Tibial nerve (tissue), 4 donors: ENCODE measurements at regions not wholly inside any gene's neighbourhood (a gene's known extent, or its start where the extent isn't known, plus 50 kb on each side); places are given as distances from the start of the nearest gene placed in this dataset.

Experiments
- DNase-seq, 2 donors: peaks; one replicate each; pipeline ENCODE4 v3.0.0-alpha.2; 2019; ENCODE audit warnings: low spot score in 2 of 2
- H3K27ac ChIP-seq, 4 donors: fragments of 200-600 bp; sonication (generic) in 3 of 4; one replicate each; pipeline ENCODE4 v1.5.1; 2017 to 2019; ENCODE audit warnings: mild to moderate bottlenecking in 1 of 4
- H3K27me3 ChIP-seq, 2 donors: fragments of 200-600 bp; sonication (generic) in 1 of 2; one replicate each; pipeline versions ENCODE4 v1.5.1 to v1.6.0; 2017 to 2019
- H3K36me3 ChIP-seq, 3 donors: fragments of 200-600 bp; sonication (generic); one replicate each; pipeline ENCODE4 v1.5.1; 2018 to 2019
- H3K4me1 ChIP-seq, 4 donors: fragments of 200-600 bp; sonication (generic) in 3 of 4; one replicate each; pipeline ENCODE4 v1.5.1; 2017 to 2019
- H3K4me3 ChIP-seq, 4 donors: fragments of 200-600 bp; sonication (generic) in 3 of 4; one replicate each; pipeline ENCODE4 v1.5.1; 2017 to 2019; ENCODE audit warnings: mild to moderate bottlenecking in 1 of 4, moderate library complexity in 1 of 4
- H3K9me3 ChIP-seq, 4 donors: fragments of 200-600 bp; sonication (generic) in 3 of 4; one replicate each; pipeline ENCODE4 v1.5.1; 2017 to 2019
- EP300 ChIP-seq, 2 donors: sonication (generic); formaldehyde crosslinking; IDR thresholded peaks; one replicate each; pipeline ENCODE4 v1.6.1; 2017; ENCODE audit warnings: antibody characterized with exemption in 2 of 2, mild to moderate bottlenecking in 1 of 2
- POLR2A ChIP-seq, 2 donors: fragments of 450-650 bp; IDR thresholded peaks; one replicate each; pipeline ENCODE4 v1.6.1; 2017; ENCODE audit warnings: antibody characterized with exemption in 2 of 2, mild to moderate bottlenecking in 2 of 2, moderate library complexity in 2 of 2
- WGBS, 2 donors: methylation state at CpG; one replicate each; pipeline ENCODE4 v1.1.5; 2018; 5-methylcytosine and 5-hydroxymethylcytosine counted together
- TF ChIP-seq, protein P1 (sequence below), 5 experiments: fragments of 200-600 bp in 3 of 5; fragments of 450-650 bp in 2 of 5; sonication (generic) in 3 of 5; IDR thresholded peaks; one replicate each; pipeline ENCODE4 v1.5.1; 2016 to 2019; ENCODE audit warnings: antibody characterized with exemption in 5 of 5, mild to moderate bottlenecking in 3 of 5, moderate library complexity in 2 of 5

DNA sequence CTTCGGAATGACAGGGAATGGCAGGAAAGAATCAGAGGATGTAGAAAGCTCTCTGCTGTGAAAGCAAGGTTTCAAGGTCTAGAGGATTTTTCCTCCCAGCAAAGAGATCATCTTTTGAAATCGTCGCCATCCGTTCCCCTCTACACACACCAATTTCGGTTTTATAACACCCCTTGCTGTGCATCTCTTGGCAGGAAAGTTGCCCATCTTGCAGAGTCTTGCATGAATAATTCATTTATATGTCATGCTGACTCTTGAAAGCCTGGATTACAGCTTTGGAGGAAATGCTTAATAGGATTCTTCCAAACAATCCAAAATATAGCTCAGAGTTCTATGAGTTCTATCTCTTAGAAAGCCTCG is 262.7 kb downstream of the CHL1 start:
- no peak overlapping the region for H3K27ac ChIP-seq
- no peaks in the 10 kb centered on the region for H3K36me3 ChIP-seq
- WGBS, 2 donors: 72 to 77% methylated on average over 6 of the region's 6 CpGs
- DNase-seq: no peak
- no peaks in the 10 kb centered on the region for H3K27me3 ChIP-seq
- TF ChIP-seq EP300 (IDR thresholded peaks at IDR 0.05) (no peak), POLR2A (IDR thresholded peaks at IDR 0.05) (no peak)
- TF ChIP-seq, protein P1, sequence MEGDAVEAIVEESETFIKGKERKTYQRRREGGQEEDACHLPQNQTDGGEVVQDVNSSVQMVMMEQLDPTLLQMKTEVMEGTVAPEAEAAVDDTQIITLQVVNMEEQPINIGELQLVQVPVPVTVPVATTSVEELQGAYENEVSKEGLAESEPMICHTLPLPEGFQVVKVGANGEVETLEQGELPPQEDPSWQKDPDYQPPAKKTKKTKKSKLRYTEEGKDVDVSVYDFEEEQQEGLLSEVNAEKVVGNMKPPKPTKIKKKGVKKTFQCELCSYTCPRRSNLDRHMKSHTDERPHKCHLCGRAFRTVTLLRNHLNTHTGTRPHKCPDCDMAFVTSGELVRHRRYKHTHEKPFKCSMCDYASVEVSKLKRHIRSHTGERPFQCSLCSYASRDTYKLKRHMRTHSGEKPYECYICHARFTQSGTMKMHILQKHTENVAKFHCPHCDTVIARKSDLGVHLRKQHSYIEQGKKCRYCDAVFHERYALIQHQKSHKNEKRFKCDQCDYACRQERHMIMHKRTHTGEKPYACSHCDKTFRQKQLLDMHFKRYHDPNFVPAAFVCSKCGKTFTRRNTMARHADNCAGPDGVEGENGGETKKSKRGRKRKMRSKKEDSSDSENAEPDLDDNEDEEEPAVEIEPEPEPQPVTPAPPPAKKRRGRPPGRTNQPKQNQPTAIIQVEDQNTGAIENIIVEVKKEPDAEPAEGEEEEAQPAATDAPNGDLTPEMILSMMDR (IDR thresholded peaks at IDR 0.05): no peak
- H3K4me3 ChIP-seq: no peak overlapping the region
- no peaks in the 10 kb centered on the region for H3K4me1 ChIP-seq
- no peaks in the 10 kb centered on the region for H3K9me3 ChIP-seq

DNA sequence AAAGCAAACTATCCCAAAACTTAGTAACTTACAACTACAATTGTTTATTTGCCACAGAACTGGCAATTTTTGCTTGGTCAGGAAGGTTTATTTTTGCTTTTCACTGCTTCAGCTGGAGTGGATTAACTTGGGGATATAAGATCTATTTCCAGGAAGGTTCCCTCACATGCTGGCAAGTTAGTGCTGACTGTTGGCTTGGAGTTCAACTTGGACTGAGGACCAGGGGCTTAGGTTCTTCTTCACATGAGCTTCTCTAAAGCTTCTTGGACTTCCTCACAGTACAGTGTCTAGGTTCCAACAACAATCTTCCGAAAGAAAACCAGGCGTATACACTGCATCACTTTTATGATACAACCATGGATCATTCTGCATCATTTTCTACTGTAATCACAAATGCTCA is 264.4 kb downstream of the CHL1 start:
- WGBS, 2 donors: 92 to 94% methylated on average over 2 of the region's 2 CpGs
- H3K36me3 ChIP-seq: no peaks in the 10 kb centered on the region
- H3K27me3 ChIP-seq: no peaks in the 10 kb centered on the region
- no peak overlapping the region for H3K27ac ChIP-seq
- H3K9me3 ChIP-seq: no peaks in the 10 kb centered on the region
- H3K4me3 ChIP-seq: no peak overlapping the region
- TF ChIP-seq, protein P1 (IDR thresholded peaks at IDR 0.05): no peak
- TF ChIP-seq POLR2A (IDR thresholded peaks at IDR 0.05): no peak
- no peak for TF ChIP-seq EP300 (IDR thresholded peaks at IDR 0.05)
- no peaks in the 10 kb centered on the region for H3K4me1 ChIP-seq
- no peak for DNase-seq

DNA sequence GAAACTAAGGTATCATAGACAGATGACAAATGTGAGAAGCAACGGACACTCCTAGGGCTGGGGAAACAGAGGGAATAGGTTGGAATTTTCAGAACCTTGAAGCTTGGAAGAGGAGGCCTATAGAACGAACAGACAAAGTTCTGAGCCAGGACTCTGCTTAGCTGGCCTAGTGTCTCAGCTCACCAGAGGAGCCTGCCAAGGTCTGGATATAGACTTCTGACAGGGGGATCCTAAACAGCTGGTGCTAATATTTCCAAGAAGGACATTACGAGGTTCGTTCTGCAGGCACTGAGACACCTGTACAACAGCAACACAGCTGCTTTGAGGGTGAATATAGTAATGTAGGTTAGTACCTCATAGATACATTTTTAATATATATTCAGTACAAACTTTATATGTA is 266.3 kb downstream of the CHL1 start:
- Histone ChIP-seq H3K27ac (no peak overlapping the region), H3K4me1 (no peaks in the 10 kb centered on the region), H3K36me3 (no peaks in the 10 kb centered on the region), H3K27me3 (no peaks in the 10 kb centered on the region), H3K9me3 (no peaks in the 10 kb centered on the region), H3K4me3 (no peak overlapping the region)
- TF ChIP-seq, protein P1 (IDR thresholded peaks at IDR 0.05): no peak
- TF ChIP-seq EP300 (IDR thresholded peaks at IDR 0.05) (no peak), POLR2A (IDR thresholded peaks at IDR 0.05) (no peak)
- no peak for DNase-seq
- WGBS, 2 donors: 69 to 77% methylated on average over 4 of the region's 4 CpGs

DNA sequence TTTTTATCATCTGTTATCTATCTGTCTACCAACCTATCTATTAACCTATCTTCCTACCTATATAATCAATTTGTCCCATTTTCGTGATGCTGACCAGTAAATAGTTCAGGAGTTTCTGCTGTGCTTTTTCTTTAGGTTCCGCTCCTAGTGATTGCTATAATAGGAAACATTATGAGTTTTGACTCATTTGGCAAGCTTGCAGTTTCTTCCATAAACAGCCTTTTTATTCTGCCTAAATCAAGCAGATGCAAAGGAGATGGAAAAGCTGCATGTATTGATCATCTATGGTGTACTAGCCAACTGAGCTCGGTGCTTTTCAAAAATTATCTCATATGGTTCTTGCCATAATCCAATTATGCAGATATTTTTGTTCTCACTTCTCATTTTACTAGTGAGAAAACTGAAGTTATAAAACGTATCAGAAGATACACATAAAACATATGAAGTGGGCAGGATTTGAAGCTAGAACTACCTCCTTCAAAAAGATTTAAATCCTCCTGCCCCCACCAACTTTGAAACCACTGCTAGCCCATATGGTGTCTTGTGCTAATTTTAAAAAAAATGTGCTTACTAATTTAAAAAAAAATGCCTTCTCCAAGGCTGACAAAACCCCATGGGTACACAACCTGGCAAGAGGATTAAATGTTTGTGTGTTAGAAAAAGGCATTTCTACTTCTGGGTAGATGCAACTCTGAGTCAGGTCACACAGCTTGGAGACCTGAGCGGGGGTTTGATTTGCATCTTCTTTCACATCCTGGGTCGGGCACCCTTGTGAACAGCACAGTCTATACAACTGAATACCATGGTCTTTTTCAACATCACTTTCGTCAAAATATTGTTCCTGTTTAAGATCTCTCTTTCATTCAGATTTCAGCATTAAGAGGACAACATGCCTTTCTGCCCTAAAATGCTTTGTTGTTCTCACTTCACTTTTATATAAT is 267.0 kb downstream of the CHL1 start:
- Histone ChIP-seq H3K27ac (no peak overlapping the region), H3K9me3 (no peaks in the 10 kb centered on the region), H3K36me3 (no peaks in the 10 kb centered on the region), H3K4me3 (no peak overlapping the region), H3K27me3 (no peaks in the 10 kb centered on the region), H3K4me1 (no peaks in the 10 kb centered on the region)
- DNase-seq: no peak
- TF ChIP-seq EP300 (IDR thresholded peaks at IDR 0.05) (no peak), POLR2A (IDR thresholded peaks at IDR 0.05) (no peak)
- TF ChIP-seq, protein P1 (IDR thresholded peaks at IDR 0.05): no peak
- 57 to 62% methylated on average over 7 of the region's 7 CpGs for WGBS, 2 donors

DNA sequence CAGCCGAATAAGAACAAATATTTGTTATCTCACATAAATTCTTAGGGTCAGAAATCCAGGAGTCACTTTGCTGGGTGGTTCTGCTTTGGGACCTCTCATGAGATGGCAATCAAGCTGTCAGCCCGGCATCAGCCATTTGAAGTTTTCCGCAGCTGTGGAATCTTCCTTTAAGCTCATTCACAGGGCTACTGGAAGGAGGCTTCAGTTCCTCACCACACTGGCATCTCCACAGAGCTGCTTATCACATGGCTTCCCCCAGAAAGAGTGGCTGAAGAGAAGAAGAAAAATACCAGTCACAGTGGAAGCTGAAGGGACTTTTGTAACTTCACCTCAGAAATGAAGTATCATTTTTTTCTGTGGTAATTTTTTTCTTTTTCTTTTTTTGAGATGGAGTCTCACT is 267.7 kb downstream of the CHL1 start:
- 50 to 57% methylated on average over 3 of the region's 3 CpGs for WGBS, 2 donors
- Histone ChIP-seq H3K36me3 (no peaks in the 10 kb centered on the region), H3K9me3 (no peaks in the 10 kb centered on the region), H3K27me3 (no peaks in the 10 kb centered on the region), H3K4me3 (no peak overlapping the region), H3K27ac (no peak overlapping the region), H3K4me1 (no peaks in the 10 kb centered on the region)
- DNase-seq: no peak
- no peak for TF ChIP-seq POLR2A (IDR thresholded peaks at IDR 0.05)
- no peak for TF ChIP-seq EP300 (IDR thresholded peaks at IDR 0.05)
- TF ChIP-seq, protein P1 (IDR thresholded peaks at IDR 0.05): no peak
